NCI-H774 (cell line): ENCODE measurements at regions not wholly inside any gene's neighbourhood (a gene's known extent, or its start where the extent isn't known, plus 50 kb on each side); places are given as distances from the start of the nearest gene placed in this dataset.
"Not testable (repeated sequence)": the region's sequence is repeated elsewhere in the genome, so short reads cannot be mapped to it uniquely, and the experiment has no call there.

Experiments used
- DNase-seq: peaks from one replicate; lab custom pipeline; 2025; lab: John Stamatoyannopoulos, UW

GRCh38 chr3:62926494-62926893 lies 51.3 kb upstream of the CADPS start:
- no peak for DNase-seq

GRCh38 chr3:62928256-62928655 lies 53.0 kb upstream of the CADPS start:
- DNase-seq = no peak

GRCh38 chr3:62929771-62930170 lies 54.6 kb upstream of the CADPS start:
- DNase-seq = no peak

- DNase-seq = no peak
Measured at GRCh38 chr3:62935793-62936192, 60.6 kb upstream of the CADPS start.

GRCh38 chr3:62936626-62937254 lies 61.5 kb upstream of the CADPS start:
- no peak for DNase-seq

- DNase-seq = no peak
Measured at GRCh38 chr3:62938583-62938982, 63.4 kb upstream of the CADPS start.

GRCh38 chr3:62939707-62940106 lies 64.5 kb upstream of the CADPS start:
- no peak for DNase-seq

- DNase-seq = no peak
Measured at GRCh38 chr3:62940771-62941563, 65.8 kb upstream of the CADPS start.

- DNase-seq = no peak
Measured at GRCh38 chr3:62942227-62942626, 67.0 kb upstream of the CADPS start.

- DNase-seq = no peak
Measured at GRCh38 chr3:62942764-62943163, 67.5 kb upstream of the CADPS start.

- DNase-seq = no peak
Measured at GRCh38 chr3:62948921-62949320, 73.7 kb upstream of the CADPS start.

- DNase-seq = no peak
Measured at GRCh38 chr3:62950210-62950609, 75.0 kb upstream of the CADPS start.

- no peak for DNase-seq
Measured at GRCh38 chr3:62951037-62951613, 75.9 kb upstream of the CADPS start.

GRCh38 chr3:62951880-62952279 lies 76.7 kb upstream of the CADPS start:
- not testable (repeated sequence) for DNase-seq

- DNase-seq = no peak
Measured at GRCh38 chr3:62954580-62954979, 79.4 kb upstream of the CADPS start.

- no peak for DNase-seq
Measured at GRCh38 chr3:62955126-62955525, 79.9 kb upstream of the CADPS start.

- no peak for DNase-seq
Measured at GRCh38 chr3:62956411-62956810, 81.2 kb upstream of the CADPS start.

- DNase-seq = no peak
Measured at GRCh38 chr3:62961874-62962556, 86.8 kb upstream of the CADPS start.

GRCh38 chr3:62962714-62963113 lies 87.5 kb upstream of the CADPS start:
- no peak for DNase-seq

GRCh38 chr3:62965311-62965710 lies 90.1 kb upstream of the CADPS start:
- no peak for DNase-seq

GRCh38 chr3:62968128-62968527 lies 92.9 kb upstream of the CADPS start:
- no peak for DNase-seq

GRCh38 chr3:62970648-62971047 lies 95.4 kb upstream of the CADPS start:
- DNase-seq = no peak

- DNase-seq = no peak
Measured at GRCh38 chr3:62975566-62975965, 100.3 kb upstream of the CADPS start.
